Ascending aorta (tissue), 2 donors: ENCODE measurements at regions not wholly inside any gene's neighbourhood (a gene's known extent, or its start where the extent isn't known, plus 50 kb on each side); places are given as distances from the start of the nearest gene placed in this dataset.

Experiments
- DNase-seq, 2 donors: peaks; one replicate each; pipeline ENCODE4 v3.0.0-alpha.2; 2019; ENCODE audit warnings: low spot score in 2 of 2
- H3K27ac ChIP-seq, 2 donors: fragments of 200-600 bp; sonication (generic); one replicate each; pipeline ENCODE4 v1.5.1; 2016 to 2017; ENCODE audit warnings: mild to moderate bottlenecking in 1 of 2
- H3K27me3 ChIP-seq: fragments of 200-600 bp; sonication (generic); one replicate; pipeline ENCODE4 v1.5.1; 2017
- H3K36me3 ChIP-seq, 2 donors: fragments of 200-600 bp; sonication (generic); one replicate each; pipeline ENCODE4 v1.5.1; 2016
- H3K4me1 ChIP-seq, 2 donors: fragments of 200-600 bp; sonication (generic); one replicate each; pipeline ENCODE4 v1.5.1; 2016 to 2017; ENCODE audit warnings: mild to moderate bottlenecking in 1 of 2
- H3K4me3 ChIP-seq, 2 donors: fragments of 200-600 bp; sonication (generic); one replicate each; pipeline ENCODE4 v1.5.1; 2016 to 2017; ENCODE audit warnings: mild to moderate bottlenecking in 1 of 2
- H3K9me3 ChIP-seq, 2 donors: fragments of 200-600 bp; sonication (generic); one replicate each; pipeline ENCODE4 v1.5.1; 2016
- CTCF ChIP-seq, 3 experiments: fragments of 200-600 bp in 2 of 3; fragments of 450-650 bp in 1 of 3; sonication (generic) in 2 of 3; IDR thresholded peaks; one replicate each; pipeline ENCODE4 v1.5.1; 2016 to 2019; ENCODE audit warnings: antibody characterized with exemption in 3 of 3, mild to moderate bottlenecking in 1 of 3, moderate library complexity in 1 of 3
- intact Hi-C: fragments of 100-400 bp; cut with DNase I; formaldehyde crosslinking; loops from one replicate; pipeline ENCODE4 v1.15.1; 2023

GRCh38 chr6:105943514-105943913, 142.6 kb upstream of the PRDM1 start:
- H3K4me1 ChIP-seq = no peaks in the 10 kb centered on the region
- no peak overlapping the region for H3K4me3 ChIP-seq
- intact Hi-C loops = no loop called here
- no peaks in the 10 kb centered on the region for H3K9me3 ChIP-seq
- no peaks in the 10 kb centered on the region for H3K27me3 ChIP-seq
- DNase-seq = no peak
- H3K27ac ChIP-seq = no peak overlapping the region
- TF ChIP-seq CTCF (IDR thresholded peaks at IDR 0.05) = no peak
- no peaks in the 10 kb centered on the region for H3K36me3 ChIP-seq

- Histone ChIP-seq H3K4me1 (no peaks in the 10 kb centered on the region), H3K27ac (no peak overlapping the region), H3K27me3 (no peaks in the 10 kb centered on the region), H3K36me3 (no peaks in the 10 kb centered on the region), H3K9me3 (no peaks in the 10 kb centered on the region), H3K4me3 (no peak overlapping the region)
- no peak for TF ChIP-seq CTCF (IDR thresholded peaks at IDR 0.05)
- no peak for DNase-seq
- intact Hi-C loops = no loop called here
Measured at GRCh38 chr6:105941621-105942412, 144.3 kb upstream of the PRDM1 start.

GRCh38 chr6:105940990-105941389, 145.1 kb upstream of the PRDM1 start:
- TF ChIP-seq CTCF (IDR thresholded peaks at IDR 0.05) = no peak
- Histone ChIP-seq H3K27ac (no peak overlapping the region), H3K4me1 (no peaks in the 10 kb centered on the region), H3K36me3 (no peaks in the 10 kb centered on the region), H3K27me3 (no peaks in the 10 kb centered on the region), H3K4me3 (no peak overlapping the region), H3K9me3 (no peaks in the 10 kb centered on the region)
- DNase-seq = no peak
- intact Hi-C loops = no loop called here

GRCh38 chr6:105936972-105937371, 149.2 kb upstream of the PRDM1 start:
- intact Hi-C loops = no loop called here
- no peaks in the 10 kb centered on the region for H3K9me3 ChIP-seq
- TF ChIP-seq CTCF (IDR thresholded peaks at IDR 0.05) = no peak
- H3K4me1 ChIP-seq = no peaks in the 10 kb centered on the region
- H3K36me3 ChIP-seq = no peaks in the 10 kb centered on the region
- H3K4me3 ChIP-seq = no peak overlapping the region
- H3K27me3 ChIP-seq = no peaks in the 10 kb centered on the region
- no peak overlapping the region for H3K27ac ChIP-seq
- DNase-seq = no peak

GRCh38 chr6:105935416-105935815, 150.7 kb upstream of the PRDM1 start:
- Histone ChIP-seq H3K4me3 (no peak overlapping the region), H3K36me3 (no peaks in the 10 kb centered on the region), H3K9me3 (no peaks in the 10 kb centered on the region), H3K27me3 (no peaks in the 10 kb centered on the region), H3K4me1 (no peaks in the 10 kb centered on the region), H3K27ac (no peak overlapping the region)
- TF ChIP-seq CTCF (IDR thresholded peaks at IDR 0.05) = no peak
- no peak for DNase-seq
- intact Hi-C loops = no loop called here

GRCh38 chr6:105934708-105935107, 151.4 kb upstream of the PRDM1 start:
- intact Hi-C loops = no loop called here
- Histone ChIP-seq H3K9me3 (no peaks in the 10 kb centered on the region), H3K27me3 (no peaks in the 10 kb centered on the region), H3K4me3 (no peak overlapping the region), H3K4me1 (no peaks in the 10 kb centered on the region), H3K36me3 (no peaks in the 10 kb centered on the region), H3K27ac (no peak overlapping the region)
- no peak for DNase-seq
- TF ChIP-seq CTCF (IDR thresholded peaks at IDR 0.05) = no peak
